OCI-LY7 (cell line): ENCODE measurements at regions not wholly inside any gene's neighbourhood (a gene's known extent, or its start where the extent isn't known, plus 50 kb on each side); places are given as distances from the start of the nearest gene placed in this dataset.

Experiments
- BruUV-seq: library from RNA; stranded (reverse); fragments of 400-500 nt; replicated peaks from 2 replicates; lab custom pipeline; 2021; lab: Mats Ljungman, UMichigan
- CTCF ChIA-PET: fragments of 300-600 bp; sonication (Branson Sonifier 250); formaldehyde crosslinking; loops from one replicate; lab custom pipeline; 2022; ENCODE audit warnings: antibody characterized with exemption; ENCODE audit not compliant: unreplicated experiment; lab: Charles Lee
- POLR2A ChIA-PET: fragments of 300-600 bp; sonication (Branson Sonifier 250); formaldehyde crosslinking; loops from one replicate; lab custom pipeline; 2022; ENCODE audit warnings: antibody characterized with exemption; lab: Charles Lee
- DNase-seq: peaks from one replicate; pipeline ENCODE4 v3.0.0-alpha.2; 2015; ENCODE audit warnings: low spot score
- H2AFZ ChIP-seq: fragments of 200-600 bp; sonication (generic), shearing (Covaris generic); 2 replicates; pipeline ENCODE4 v1.6.1; 2014; ENCODE audit warnings: mild to moderate bottlenecking, antibody characterized with exemption, low read length, moderate library complexity
- H3K27ac ChIP-seq: fragments of 200-600 bp; sonication (generic); 2 replicates; pipeline ENCODE4 v1.5.1; 2014; ENCODE audit warnings: mixed run types, low read depth, mild to moderate bottlenecking, moderate library complexity, low read length, inconsistent platforms; ENCODE audit not compliant: poor library complexity, severe bottlenecking
- H3K36me3 ChIP-seq: fragments of 200-600 bp; sonication (generic); 2 replicates; pipeline ENCODE4 v1.6.1; 2014; ENCODE audit warnings: mild to moderate bottlenecking, antibody characterized with exemption, low read length, moderate library complexity, mixed read lengths; ENCODE audit not compliant: insufficient read depth
- H3K4me1 ChIP-seq: fragments of 200-600 bp; sonication (generic); 2 replicates; pipeline ENCODE4 v1.5.1; 2014; ENCODE audit warnings: mild to moderate bottlenecking, low read length; ENCODE audit not compliant: insufficient read depth, poor library complexity, severe bottlenecking
- H3K4me2 ChIP-seq: fragments of 200-600 bp; sonication (generic); 2 replicates; pipeline ENCODE4 v1.6.1; 2014; ENCODE audit warnings: mild to moderate bottlenecking, low read length
- H3K4me3 ChIP-seq: fragments of 200-600 bp; sonication (generic); 2 replicates; pipeline ENCODE4 v1.5.1; 2014; ENCODE audit warnings: mild to moderate bottlenecking, low read depth, low read length; ENCODE audit not compliant: poor library complexity, severe bottlenecking
- H3K79me2 ChIP-seq: fragments of 200-600 bp; sonication (generic); 2 replicates; pipeline ENCODE4 v1.6.1; 2016; ENCODE audit warnings: low read depth, mild to moderate bottlenecking, low read length, moderate library complexity, mixed read lengths; ENCODE audit not compliant: insufficient read depth
- H3K9me2 ChIP-seq: fragments of 200-600 bp; sonication (generic); 2 replicates; pipeline ENCODE4 v1.6.1; 2016; ENCODE audit warnings: mild to moderate bottlenecking, low read length, mixed read lengths; ENCODE audit not compliant: insufficient read depth
- H3K9me3 ChIP-seq: fragments of 200-600 bp; sonication (generic); 2 replicates; pipeline ENCODE4 v1.6.1; 2014; ENCODE audit warnings: mild to moderate bottlenecking, mixed run types, low read length, mixed read lengths
- H4K20me1 ChIP-seq: fragments of 200-600 bp; sonication (generic); 2 replicates; pipeline ENCODE4 v1.6.1; 2014; ENCODE audit warnings: mild to moderate bottlenecking, antibody characterized with exemption, low read length, moderate library complexity, mixed read lengths; ENCODE audit not compliant: insufficient read depth
- EZH2phosphoT487 ChIP-seq: fragments of 200-600 bp; sonication (generic); IDR thresholded peaks from 2 replicates; pipeline ENCODE4 v1.6.1; 2018; ENCODE audit warnings: low read depth, borderline replicate concordance, mild to moderate bottlenecking, mixed run types, antibody characterized with exemption, low read length, moderate library complexity, mixed read lengths
- intact Hi-C: fragments of 100-400 bp; cut with micrococcal nuclease; formaldehyde crosslinking; loops from one replicate; pipeline ENCODE4 v1.10.0; 2022; ENCODE audit not compliant: unreplicated experiment
- TF ChIP-seq, protein P1 (sequence below): fragments of 200-600 bp; sonication (generic); conservative IDR thresholded peaks from 2 replicates; pipeline ENCODE4 v1.5.1; 2014; ENCODE audit warnings: mild to moderate bottlenecking, antibody characterized with exemption, low read length, moderate library complexity, mixed read lengths

DNA sequence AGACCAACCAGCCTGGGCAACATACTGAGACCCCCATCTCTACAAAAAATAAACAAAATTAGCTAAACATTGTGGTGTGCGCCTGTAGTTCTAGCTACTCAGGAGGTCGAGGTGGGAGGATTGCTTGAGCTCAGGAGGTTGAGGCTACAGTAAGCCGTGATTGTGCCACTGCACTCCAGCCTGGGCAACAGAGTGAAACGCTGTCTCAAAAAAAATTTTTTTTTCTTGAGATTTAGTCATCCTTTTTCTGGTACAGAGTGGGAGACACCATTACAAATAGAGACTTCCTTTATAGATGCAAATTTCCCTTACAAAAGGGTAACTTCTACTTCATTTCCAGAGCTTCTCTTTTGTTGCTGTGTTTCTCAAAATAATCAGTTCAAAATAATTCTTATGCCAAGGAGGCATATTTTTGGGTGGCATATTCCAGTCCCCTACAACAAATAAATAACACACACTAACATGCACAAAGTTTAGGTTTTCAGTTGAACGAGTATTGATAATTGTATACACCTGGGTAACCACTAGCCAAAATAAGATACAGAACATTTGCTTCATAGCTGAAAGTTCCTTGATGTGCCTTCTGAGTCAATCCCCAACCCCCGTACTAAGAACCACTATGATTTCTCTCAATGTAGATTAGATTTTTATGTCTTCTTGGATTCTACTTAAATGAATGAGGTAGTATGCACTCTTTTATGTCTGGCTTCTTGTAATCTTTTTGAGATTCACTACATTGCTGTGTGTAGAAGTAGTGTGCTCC, 248.9 kb upstream of the PROK2 start:
- CTCF ChIA-PET, result interaction anchor here (1.1 kb wide), 1 partner anchor 17 kb away, joined by 3 read pairs; no protein-coding TSS in a partner anchor

DNA sequence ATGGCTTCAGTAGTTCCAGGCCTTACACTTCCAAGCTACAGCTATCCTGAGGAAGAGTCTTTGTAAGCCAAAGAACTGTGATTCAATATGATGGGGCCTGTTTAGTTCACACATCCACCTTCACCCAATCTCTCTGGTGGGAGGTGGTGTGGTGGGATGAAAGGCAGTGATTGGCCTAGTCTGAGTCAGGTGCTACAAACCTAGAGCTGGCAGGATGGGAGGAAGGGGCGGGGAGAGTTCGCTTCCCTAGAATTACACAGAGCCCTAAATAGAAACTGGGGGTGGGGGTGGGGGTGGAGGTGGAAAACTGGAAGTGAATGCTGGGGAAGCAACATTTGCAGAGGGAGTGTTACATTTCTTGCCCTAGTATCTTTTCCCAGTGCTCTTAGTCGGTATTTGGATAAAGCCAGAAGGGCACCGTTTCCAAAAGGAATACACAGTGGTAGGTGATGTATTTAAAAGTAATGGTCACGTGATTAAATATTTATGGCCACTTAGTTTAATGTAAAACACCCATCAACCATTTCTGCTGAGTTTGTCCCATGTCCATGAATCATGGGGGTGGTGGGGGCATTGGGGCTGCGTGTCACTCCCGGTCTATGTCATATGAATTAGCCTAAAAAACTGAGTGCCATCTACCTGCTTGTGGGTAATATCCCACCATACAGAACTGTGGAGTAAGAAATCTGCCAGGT, 247.6 kb upstream of the PROK2 start:
- intact Hi-C loops, result no loop called here
- CTCF ChIA-PET, result interaction anchor here (1.1 kb wide), 1 partner anchor 16 kb away, joined by 3 read pairs; no protein-coding TSS in a partner anchor
- no peak for TF ChIP-seq EZH2phosphoT487
- TF ChIP-seq, protein P1, sequence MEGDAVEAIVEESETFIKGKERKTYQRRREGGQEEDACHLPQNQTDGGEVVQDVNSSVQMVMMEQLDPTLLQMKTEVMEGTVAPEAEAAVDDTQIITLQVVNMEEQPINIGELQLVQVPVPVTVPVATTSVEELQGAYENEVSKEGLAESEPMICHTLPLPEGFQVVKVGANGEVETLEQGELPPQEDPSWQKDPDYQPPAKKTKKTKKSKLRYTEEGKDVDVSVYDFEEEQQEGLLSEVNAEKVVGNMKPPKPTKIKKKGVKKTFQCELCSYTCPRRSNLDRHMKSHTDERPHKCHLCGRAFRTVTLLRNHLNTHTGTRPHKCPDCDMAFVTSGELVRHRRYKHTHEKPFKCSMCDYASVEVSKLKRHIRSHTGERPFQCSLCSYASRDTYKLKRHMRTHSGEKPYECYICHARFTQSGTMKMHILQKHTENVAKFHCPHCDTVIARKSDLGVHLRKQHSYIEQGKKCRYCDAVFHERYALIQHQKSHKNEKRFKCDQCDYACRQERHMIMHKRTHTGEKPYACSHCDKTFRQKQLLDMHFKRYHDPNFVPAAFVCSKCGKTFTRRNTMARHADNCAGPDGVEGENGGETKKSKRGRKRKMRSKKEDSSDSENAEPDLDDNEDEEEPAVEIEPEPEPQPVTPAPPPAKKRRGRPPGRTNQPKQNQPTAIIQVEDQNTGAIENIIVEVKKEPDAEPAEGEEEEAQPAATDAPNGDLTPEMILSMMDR, result no peak
- no peaks in the 10 kb centered on the region for H4K20me1 ChIP-seq
- no peak overlapping the region for H3K4me3 ChIP-seq
- H3K9me2 ChIP-seq, result no peaks in the 10 kb centered on the region
- POLR2A ChIA-PET, result interaction anchor here (0.6 to 1.2 kb wide), 3 partner anchors 47 to 661 kb away, joined by 3 read pairs; no protein-coding TSS in a partner anchor
- DNase-seq, result no peak
- no peak overlapping the region for H3K27ac ChIP-seq
- peak overlapping the region; percentile 65; the same call in 1 of the 2 replicates for H2AFZ ChIP-seq
- no peaks in the 10 kb centered on the region for H3K79me2 ChIP-seq
- BruUV-seq, result no TSS peak
- peaks cover 39% of the 10 kb centered on the region for H3K4me1 ChIP-seq
- peak overlapping the region; percentile 64 for H3K4me2 ChIP-seq
- no peaks in the 10 kb centered on the region for H3K9me3 ChIP-seq
- no peaks in the 10 kb centered on the region for H3K36me3 ChIP-seq

More for the DNA sequence above, 248.9 kb upstream of the PROK2 start:
- H4K20me1 ChIP-seq, result no peaks in the 10 kb centered on the region
- H3K4me3 ChIP-seq, result peak overlapping the region; percentile 7
- H3K79me2 ChIP-seq, result no peaks in the 10 kb centered on the region
- DNase-seq, result peak; percentile 33
- no peaks in the 10 kb centered on the region for H3K9me2 ChIP-seq
- H3K4me1 ChIP-seq, result peaks cover 39% of the 10 kb centered on the region
- intact Hi-C loops, result no loop called here
- peak overlapping the region; percentile 64 for H3K4me2 ChIP-seq
- H2AFZ ChIP-seq, result peak overlapping the region; percentile 65
- no peaks in the 10 kb centered on the region for H3K36me3 ChIP-seq
- H3K27ac ChIP-seq, result peak overlapping the region; percentile 34
- TF ChIP-seq, protein P1, result no peak
- no peak for TF ChIP-seq EZH2phosphoT487
- H3K9me3 ChIP-seq, result no peaks in the 10 kb centered on the region
- no TSS peak for BruUV-seq
- POLR2A ChIA-PET, result interaction anchor here (0.5 to 1.2 kb wide), 7 partner anchors 16 to 558 kb away, joined by 3 to 5 read pairs (median 3); no protein-coding TSS in a partner anchor
